ENCODE measurements at regions not wholly inside any gene's neighbourhood (a gene's known extent, or its start where the extent isn't known, plus 50 kb on each side); places are given as distances from the start of the nearest gene placed in this dataset.
"Not testable (repeated sequence)": the region's sequence is repeated elsewhere in the genome, so short reads cannot be mapped to it uniquely, and the experiment has no call there.

DNA sequence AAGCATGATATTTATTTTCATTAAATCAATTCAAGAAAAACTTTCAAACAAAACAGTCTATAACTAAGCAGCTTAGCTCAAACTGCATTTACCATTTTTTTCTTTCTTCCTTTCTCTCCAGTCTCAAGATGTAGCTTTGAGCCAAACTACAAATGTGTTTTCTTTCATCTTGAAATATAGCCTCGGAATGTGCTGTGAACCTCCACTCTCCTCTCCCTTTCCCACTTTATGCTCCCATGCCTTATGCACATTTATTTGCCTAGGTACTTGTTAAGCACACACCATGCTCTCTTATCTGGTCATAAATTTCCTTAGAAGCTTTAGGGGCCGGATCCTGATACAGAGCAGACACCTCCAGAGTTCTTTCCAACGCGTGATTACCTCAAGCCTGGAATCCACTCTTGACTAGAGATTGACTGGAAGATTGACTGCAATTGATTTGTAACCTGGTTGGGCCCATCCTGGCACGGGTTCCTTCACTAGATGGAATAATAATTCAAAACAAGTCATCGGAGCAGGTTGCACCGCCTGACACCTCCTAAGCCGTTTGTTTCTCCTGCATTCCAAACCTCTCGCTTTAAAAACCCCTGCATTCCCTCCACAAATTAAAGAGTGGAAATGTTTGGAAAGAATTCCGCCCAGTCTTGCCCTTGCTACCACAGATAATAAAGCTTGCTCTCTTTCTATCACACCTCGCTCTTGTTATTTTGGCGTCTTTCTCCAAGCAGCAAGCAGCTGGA, 344.7 kb downstream of the CHL1 start:
- H3K4me3 ChIP-seq (ENCODE audit: low read length), result no peak overlapping the region
- peak; percentile 69 for DNase-seq (ENCODE audit: low read depth)
- TF ChIP-seq, protein P1, sequence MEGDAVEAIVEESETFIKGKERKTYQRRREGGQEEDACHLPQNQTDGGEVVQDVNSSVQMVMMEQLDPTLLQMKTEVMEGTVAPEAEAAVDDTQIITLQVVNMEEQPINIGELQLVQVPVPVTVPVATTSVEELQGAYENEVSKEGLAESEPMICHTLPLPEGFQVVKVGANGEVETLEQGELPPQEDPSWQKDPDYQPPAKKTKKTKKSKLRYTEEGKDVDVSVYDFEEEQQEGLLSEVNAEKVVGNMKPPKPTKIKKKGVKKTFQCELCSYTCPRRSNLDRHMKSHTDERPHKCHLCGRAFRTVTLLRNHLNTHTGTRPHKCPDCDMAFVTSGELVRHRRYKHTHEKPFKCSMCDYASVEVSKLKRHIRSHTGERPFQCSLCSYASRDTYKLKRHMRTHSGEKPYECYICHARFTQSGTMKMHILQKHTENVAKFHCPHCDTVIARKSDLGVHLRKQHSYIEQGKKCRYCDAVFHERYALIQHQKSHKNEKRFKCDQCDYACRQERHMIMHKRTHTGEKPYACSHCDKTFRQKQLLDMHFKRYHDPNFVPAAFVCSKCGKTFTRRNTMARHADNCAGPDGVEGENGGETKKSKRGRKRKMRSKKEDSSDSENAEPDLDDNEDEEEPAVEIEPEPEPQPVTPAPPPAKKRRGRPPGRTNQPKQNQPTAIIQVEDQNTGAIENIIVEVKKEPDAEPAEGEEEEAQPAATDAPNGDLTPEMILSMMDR (conservative IDR thresholded peaks at IDR 0.05; ENCODE audit: low read depth, low read length), result no peak

DNA sequence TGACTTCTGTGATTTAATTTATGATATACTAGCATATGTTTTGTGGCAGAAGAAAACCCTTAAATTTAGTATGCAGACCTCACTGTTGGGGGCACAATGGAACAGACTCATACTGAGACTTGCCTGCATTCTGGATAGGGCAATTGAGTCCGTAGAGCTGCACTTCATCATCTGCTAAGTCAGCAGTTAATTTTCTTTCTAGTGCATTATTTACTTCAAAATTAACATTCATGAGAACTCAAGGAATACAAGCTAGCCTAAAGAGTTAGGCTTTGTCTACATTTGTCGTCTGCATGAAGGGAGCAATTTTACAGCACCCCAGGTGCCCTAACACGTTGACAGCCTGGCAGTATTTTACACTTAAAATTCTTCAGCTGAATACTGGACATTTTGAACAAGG, 345.5 kb downstream of the CHL1 start:
- TF ChIP-seq, protein P1 (conservative IDR thresholded peaks at IDR 0.05; ENCODE audit: low read depth, low read length), result no peak
- no peak overlapping the region for H3K4me3 ChIP-seq (ENCODE audit: low read length)
- DNase-seq (ENCODE audit: low read depth), result no peak

DNA sequence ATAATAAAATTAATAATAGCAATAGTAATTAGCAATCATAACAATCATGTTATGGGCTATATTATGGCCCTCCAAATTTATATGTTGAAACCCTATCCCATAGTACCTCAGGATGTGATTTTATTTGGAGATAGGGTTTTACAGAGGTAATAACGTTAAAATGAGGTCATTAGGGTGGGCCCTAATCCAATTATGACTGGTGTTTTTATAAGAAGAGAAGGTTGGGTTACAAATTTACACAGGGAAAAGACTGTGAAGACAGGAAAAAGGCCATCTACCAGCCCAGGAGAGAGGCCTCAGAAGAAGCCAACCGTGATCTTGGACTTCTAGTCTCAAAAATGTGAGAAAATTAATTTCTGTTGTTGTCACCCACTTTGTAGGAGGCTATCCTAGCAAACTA, 353.1 kb downstream of the CHL1 start:
- H3K4me3 ChIP-seq (ENCODE audit: low read length), result no peak overlapping the region
- no peak for DNase-seq (ENCODE audit: low read depth)
- TF ChIP-seq, protein P1 (conservative IDR thresholded peaks at IDR 0.05; ENCODE audit: low read depth, low read length), result no peak

DNA sequence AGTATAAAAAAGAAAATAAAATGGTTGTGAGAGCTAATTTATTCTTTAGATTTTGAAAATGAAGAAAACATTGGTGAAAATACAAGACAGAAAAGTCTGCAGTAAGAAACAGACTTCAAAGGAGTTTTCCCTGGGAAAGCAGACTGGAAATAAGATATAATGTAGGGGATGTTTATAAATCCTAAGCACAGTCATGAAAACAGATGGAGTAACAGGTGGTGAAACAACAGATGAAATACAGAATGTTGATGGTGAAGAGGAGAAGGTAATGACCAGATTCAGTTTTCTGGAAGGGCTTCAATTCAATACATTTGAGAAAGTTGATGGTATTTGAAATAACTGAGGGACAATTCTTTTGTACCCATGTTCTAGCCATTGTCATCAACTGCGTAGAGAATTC, 353.9 kb downstream of the CHL1 start:
- TF ChIP-seq, protein P1 (conservative IDR thresholded peaks at IDR 0.05; ENCODE audit: low read depth, low read length), result no peak
- no peak overlapping the region for H3K4me3 ChIP-seq (ENCODE audit: low read length)

DNA sequence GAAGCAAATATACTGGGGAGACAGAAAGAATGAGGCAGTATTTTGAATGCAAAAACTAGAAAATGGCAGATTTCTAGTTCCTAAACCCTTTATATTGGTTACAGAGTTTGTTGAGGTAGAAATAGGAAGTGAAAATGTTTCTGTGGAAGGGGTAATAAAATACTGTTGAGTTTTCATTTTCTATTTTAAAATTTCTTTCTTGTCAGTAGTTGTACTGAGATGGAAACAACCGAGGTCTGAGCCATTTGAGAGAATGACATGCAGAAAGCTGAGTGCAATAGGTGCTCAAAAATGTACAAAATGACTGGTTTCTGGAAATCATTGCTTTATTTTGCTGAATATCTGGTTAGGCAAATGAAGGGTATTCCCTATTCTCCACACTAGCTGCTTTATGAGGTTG, 361.4 kb downstream of the CHL1 start:
- TF ChIP-seq, protein P1 (conservative IDR thresholded peaks at IDR 0.05; ENCODE audit: low read depth, low read length), result no peak
- no peak for DNase-seq (ENCODE audit: low read depth)
- H3K4me3 ChIP-seq (ENCODE audit: low read length), result no peak overlapping the region

More for the DNA sequence above, 353.9 kb downstream of the CHL1 start:
- no peak for DNase-seq (ENCODE audit: low read depth)

DNA sequence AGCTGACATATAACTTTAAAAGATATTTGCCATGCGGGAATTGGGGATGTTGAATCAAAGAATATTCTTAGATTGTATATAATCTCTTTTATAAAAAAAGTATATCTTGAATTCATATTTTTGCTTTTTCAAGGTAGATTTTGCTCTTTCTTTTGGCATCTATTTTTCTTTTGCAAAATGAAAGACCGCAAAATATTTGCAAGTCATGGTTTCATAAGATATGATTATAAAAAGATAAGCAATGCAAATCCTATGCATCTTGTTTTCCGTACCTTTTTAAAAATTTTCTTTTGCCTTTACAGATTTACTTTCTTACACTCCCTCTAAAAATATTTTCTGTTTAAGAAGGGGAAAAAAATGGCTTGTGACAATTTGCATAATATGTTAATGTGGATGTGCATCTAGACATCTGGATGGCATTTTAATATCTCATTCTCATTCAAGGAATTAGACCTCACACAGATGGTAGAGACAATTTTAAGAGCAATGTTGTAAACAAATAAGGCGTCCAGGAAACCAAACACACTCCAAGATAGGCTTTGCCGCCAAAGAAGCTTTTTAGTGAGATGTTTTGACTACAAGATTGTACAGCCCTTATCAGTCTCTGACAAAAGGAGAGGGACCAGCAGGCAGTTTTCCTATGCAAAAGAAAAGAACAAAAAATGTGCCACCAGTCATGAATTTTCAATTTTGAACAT, 371.1 kb downstream of the CHL1 start:
- TF ChIP-seq, protein P1 (conservative IDR thresholded peaks at IDR 0.05; ENCODE audit: low read depth, low read length), result no peak
- H3K4me3 ChIP-seq (ENCODE audit: low read length), result no peak overlapping the region
- no peak for DNase-seq (ENCODE audit: low read depth)

DNA sequence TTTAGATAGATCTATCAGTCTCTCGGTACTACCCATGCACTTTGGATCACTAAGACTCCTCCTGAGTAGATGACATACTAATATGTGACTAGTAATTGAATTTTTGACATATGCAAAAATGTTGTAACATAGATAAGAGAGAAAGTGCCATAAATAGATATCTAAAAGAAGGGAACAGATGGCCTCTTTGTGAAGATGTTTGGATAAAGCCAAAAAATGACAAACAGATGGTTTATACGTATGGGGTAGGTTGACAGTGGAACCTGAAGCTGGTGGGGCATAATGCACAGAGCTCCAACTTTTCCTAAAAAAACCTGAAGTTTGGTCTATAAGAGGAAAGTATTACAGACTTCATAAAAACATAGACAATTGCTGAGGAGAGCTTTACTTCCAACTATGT, 383.0 kb downstream of the CHL1 start:
- H3K4me3 ChIP-seq (ENCODE audit: low read length); DNase-seq (ENCODE audit: low read depth): not testable (repeated sequence)

DNA sequence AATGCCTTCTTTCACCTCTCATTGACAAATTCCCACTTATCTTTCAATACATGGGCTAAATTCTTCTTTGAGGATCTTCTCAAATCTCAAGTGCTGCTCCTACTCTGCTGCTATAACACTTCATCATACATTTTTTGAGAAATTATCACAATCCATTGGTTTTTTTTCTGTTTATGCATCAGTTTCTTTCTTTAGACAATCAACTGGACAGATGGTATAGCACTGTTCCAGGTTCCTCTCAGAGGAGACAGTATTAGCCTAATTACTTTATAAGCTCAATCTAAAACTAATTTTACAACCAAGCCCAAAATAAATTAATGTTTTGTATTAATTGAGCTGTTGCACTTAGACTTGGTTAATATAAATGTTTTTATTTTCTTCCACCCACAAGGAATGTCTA, 392.5 kb downstream of the CHL1 start:
- not testable (repeated sequence) for DNase-seq (ENCODE audit: low read depth); H3K4me3 ChIP-seq (ENCODE audit: low read length)

DNA sequence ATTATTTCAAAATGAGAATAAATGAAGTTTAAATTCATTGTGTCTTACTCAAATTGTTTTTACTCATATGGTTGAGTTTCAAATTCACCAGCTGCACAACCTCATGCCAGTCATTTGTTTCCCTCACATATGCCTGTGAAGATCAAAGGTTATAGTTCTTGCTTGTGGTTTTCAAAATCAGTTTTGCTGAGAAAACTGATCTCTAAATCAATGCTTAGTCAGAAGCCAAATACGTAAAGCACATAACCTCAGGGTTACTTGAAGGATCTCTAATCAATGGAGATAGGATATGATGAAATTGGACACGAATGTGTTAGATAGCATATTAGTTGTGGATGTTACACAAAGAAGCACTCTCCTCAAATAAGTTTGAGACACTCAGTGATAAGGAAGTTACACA, 400.7 kb downstream of the CHL1 start:
- H3K4me3 ChIP-seq (ENCODE audit: low read length); DNase-seq (ENCODE audit: low read depth): not testable (repeated sequence)

DNA sequence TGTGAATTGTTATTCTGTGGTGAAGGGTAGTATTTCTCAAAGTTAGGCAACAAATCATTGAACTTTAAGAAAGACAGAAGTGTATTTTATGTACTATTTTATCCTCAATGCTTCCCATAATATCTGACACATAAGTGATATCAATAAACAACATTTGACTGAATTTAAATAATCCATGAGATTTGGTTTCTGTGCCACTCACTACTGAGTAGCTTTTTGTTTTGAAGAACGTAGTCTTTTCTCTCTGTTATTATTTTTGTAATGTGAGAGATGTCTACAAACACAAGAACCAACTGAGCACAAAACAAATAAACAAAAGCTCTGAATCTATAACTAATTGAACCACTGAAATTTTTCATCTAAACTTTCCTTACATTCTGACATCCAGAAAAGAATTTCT, 401.2 kb downstream of the CHL1 start:
- not testable (repeated sequence) for H3K4me3 ChIP-seq (ENCODE audit: low read length); DNase-seq (ENCODE audit: low read depth)

DNA sequence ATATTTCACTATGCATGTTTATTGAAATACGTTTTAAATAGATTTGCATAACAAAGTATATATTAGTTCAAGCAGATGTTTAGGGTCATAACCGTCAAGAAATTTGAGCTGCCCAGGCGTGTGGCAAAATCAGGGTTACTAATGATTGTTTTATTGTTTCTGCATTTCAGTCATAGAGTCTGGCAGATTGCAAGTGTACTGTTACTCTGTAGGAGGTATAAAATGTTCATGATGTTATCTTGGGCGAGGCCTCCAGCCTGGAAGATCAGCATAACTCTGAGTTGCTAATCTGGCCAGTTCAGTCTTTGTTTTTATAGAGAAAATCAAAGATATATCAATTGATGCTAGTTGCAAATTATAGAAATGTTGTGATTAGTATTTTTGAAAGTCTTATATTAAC, 410.9 kb downstream of the CHL1 start:
- not testable (repeated sequence) for H3K4me3 ChIP-seq (ENCODE audit: low read length)

More for the DNA sequence above, 410.9 kb downstream of the CHL1 start:
- DNase-seq (ENCODE audit: low read depth), result not testable (repeated sequence)

All from retinal pigment epithelial cell (primary cell).